Testis (tissue), 2 donors: ENCODE measurements at regions not wholly inside any gene's neighbourhood (a gene's known extent, or its start where the extent isn't known, plus 50 kb on each side); places are given as distances from the start of the nearest gene placed in this dataset.

Experiments
- DNase-seq: peaks from one replicate; pipeline ENCODE4 v3.0.0-alpha.2; 2019
- H3K27ac ChIP-seq, 2 donors: fragments of 200-600 bp; sonication (generic); one replicate each; pipeline ENCODE4 v1.5.1; 2019
- H3K27me3 ChIP-seq: fragments of 200-600 bp; sonication (generic); one replicate; pipeline ENCODE4 v1.5.1; 2019
- H3K36me3 ChIP-seq: fragments of 200-600 bp; sonication (generic); one replicate; pipeline ENCODE4 v1.5.1; 2017; ENCODE audit warnings: low read depth; ENCODE audit errors: missing control alignments
- H3K4me1 ChIP-seq: fragments of 200-600 bp; sonication (generic); one replicate; pipeline ENCODE4 v1.5.1; 2019
- H3K4me3 ChIP-seq, 2 donors: fragments of 200-600 bp; sonication (generic); one replicate each; pipeline ENCODE4 v1.5.1; 2017 to 2019
- H3K9me3 ChIP-seq: fragments of 200-600 bp; sonication (generic); one replicate; pipeline ENCODE4 v1.5.1; 2017
- POLR2A ChIP-seq: fragments of 450-650 bp; IDR thresholded peaks from one replicate; pipeline ENCODE4 v1.6.1; 2017; ENCODE audit warnings: antibody characterized with exemption, mild to moderate bottlenecking, moderate library complexity
- WGBS, 2 donors: methylation state at CpG; one replicate each; pipeline ENCODE4 v1.1.5; 2018; 5-methylcytosine and 5-hydroxymethylcytosine counted together
- intact Hi-C: fragments of 100-400 bp; cut with DNase I; formaldehyde crosslinking; loops from one replicate; pipeline ENCODE4 v1.15.1; 2023; ENCODE audit warnings: low total_unique reads
- TF ChIP-seq, protein P1 (sequence below), 3 experiments: fragments of 450-650 bp in 2 of 3; fragments of 200-600 bp in 1 of 3; sonication (generic) in 1 of 3; IDR thresholded peaks; one replicate each; pipeline ENCODE4 v1.5.1; 2016 to 2019; ENCODE audit warnings: antibody characterized with exemption in 3 of 3, mild to moderate bottlenecking in 2 of 3, moderate library complexity in 1 of 3

DNA sequence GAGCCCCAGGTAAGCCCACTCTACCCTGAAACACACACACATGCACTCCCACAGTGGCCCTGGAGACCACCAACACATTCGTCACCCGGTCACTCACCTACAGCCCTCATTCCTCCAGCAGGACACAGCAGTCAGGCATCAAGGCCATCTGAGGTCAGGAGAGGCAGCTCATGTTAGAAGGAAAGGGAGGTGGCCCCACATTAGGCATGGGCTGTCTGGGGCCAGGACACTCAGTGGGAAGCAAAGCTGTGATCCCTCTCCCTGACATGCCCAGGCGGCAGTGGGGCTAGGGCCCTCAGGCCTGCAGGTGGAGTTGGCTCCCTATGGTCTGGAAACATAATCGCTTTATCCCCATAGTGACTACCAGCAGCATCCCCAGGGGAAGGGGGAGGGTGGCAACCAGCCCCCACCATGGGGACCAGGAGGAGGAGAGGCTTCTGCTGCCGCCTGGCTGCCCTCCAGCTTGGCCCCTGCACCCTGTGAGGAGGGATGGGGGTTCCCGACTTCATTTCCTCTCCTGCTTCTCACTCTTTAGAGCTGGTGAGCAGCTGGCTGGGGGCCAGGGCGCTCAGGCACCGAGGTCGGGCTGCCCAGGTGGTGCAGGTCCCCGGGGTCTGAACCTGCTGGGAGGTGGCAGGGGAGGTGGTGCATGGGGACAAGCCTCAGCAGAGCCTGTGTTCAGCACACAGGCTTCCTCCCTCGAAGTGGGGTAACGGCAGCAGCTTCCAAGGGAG, 76.6 kb upstream of the CST7 start:
- peak overlapping the region in 1 of 2 donors; percentile 44 for H3K27ac ChIP-seq
- no peaks in the 10 kb centered on the region for H3K36me3 ChIP-seq
- no peak for TF ChIP-seq POLR2A
- TF ChIP-seq, protein P1, sequence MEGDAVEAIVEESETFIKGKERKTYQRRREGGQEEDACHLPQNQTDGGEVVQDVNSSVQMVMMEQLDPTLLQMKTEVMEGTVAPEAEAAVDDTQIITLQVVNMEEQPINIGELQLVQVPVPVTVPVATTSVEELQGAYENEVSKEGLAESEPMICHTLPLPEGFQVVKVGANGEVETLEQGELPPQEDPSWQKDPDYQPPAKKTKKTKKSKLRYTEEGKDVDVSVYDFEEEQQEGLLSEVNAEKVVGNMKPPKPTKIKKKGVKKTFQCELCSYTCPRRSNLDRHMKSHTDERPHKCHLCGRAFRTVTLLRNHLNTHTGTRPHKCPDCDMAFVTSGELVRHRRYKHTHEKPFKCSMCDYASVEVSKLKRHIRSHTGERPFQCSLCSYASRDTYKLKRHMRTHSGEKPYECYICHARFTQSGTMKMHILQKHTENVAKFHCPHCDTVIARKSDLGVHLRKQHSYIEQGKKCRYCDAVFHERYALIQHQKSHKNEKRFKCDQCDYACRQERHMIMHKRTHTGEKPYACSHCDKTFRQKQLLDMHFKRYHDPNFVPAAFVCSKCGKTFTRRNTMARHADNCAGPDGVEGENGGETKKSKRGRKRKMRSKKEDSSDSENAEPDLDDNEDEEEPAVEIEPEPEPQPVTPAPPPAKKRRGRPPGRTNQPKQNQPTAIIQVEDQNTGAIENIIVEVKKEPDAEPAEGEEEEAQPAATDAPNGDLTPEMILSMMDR (IDR thresholded peaks at IDR 0.05), result no peak
- intact Hi-C loops, result no loop called here
- no peak overlapping the region for H3K4me3 ChIP-seq
- no peaks in the 10 kb centered on the region for H3K9me3 ChIP-seq
- peaks cover 31% of the 10 kb centered on the region for H3K4me1 ChIP-seq
- WGBS, 2 donors, result 63 to 83% methylated on average over 5 to 12 of the region's 12 CpGs
- peak; percentile 38 for DNase-seq
- H3K27me3 ChIP-seq, result no peaks in the 10 kb centered on the region

DNA sequence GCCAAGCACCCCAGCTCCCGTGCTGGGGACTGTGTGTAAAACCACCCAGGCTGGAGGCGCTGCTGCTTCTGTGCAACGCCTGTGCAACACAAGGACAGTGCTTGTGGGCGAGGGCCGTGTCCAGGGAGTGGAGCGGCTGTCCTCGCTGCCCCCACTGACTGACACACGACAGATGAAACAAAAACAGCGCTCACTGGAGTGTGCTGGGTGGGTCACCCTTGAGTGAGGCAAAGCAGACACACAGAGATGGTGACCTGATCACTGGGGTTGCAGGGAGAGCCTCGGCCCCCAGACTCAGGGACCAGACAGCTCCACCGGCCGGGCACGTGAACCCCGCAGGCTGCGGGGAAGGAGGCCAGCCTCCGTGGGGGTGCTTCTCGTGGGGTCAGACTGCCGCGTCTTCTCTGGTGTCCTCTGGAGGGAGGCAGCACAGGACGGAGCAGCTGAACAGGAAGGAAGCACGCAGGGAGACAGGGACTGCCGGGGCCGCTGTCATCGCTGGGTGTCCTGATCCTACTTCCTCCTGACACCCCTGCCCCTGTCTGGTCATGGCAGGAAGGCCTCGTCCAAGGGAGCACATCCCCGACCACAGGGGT, 75.9 kb upstream of the CST7 start:
- no peaks in the 10 kb centered on the region for H3K27me3 ChIP-seq
- peaks cover 31% of the 10 kb centered on the region for H3K4me1 ChIP-seq
- peak overlapping the region; percentile 24 to 44 for H3K27ac ChIP-seq
- 66 to 68% methylated on average over 19 to 26 of the region's 26 CpGs for WGBS, 2 donors
- TF ChIP-seq POLR2A, result no peak
- TF ChIP-seq, protein P1 (IDR thresholded peaks at IDR 0.05), result no peak
- intact Hi-C loops, result no loop called here
- H3K9me3 ChIP-seq, result no peaks in the 10 kb centered on the region
- no peak for DNase-seq
- H3K36me3 ChIP-seq, result no peaks in the 10 kb centered on the region
- no peak overlapping the region for H3K4me3 ChIP-seq

DNA sequence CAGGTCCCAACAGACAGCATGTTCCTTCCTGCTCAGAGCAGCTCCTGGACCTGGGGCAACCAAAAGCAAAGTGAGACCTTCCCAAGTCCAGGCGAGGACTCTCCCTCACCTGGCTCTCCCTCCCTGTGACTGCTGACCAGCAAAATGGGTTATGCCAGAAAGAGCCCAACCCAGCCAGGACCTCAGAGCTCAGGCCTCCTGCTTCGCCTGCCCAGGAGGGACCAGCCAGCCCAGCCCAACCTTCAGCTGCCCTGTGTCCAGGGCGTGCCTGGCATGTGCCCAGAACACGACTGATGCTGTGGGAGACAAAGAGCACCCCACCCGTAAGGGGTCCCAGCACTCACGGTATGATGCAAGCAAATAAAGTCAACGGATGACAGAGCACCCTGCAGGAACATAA, 74.0 kb upstream of the CST7 start:
- Histone ChIP-seq H3K4me3 (no peak overlapping the region), H3K4me1 (peaks cover 31% of the 10 kb centered on the region), H3K27me3 (no peaks in the 10 kb centered on the region), H3K36me3 (no peaks in the 10 kb centered on the region), H3K27ac (no peak overlapping the region), H3K9me3 (no peaks in the 10 kb centered on the region)
- TF ChIP-seq, protein P1 (IDR thresholded peaks at IDR 0.05), result no peak
- TF ChIP-seq POLR2A, result no peak
- intact Hi-C loops, result no loop called here
- WGBS, 2 donors, result 84 to 90% methylated on average over 2 to 7 of the region's 7 CpGs
- DNase-seq, result no peak

DNA sequence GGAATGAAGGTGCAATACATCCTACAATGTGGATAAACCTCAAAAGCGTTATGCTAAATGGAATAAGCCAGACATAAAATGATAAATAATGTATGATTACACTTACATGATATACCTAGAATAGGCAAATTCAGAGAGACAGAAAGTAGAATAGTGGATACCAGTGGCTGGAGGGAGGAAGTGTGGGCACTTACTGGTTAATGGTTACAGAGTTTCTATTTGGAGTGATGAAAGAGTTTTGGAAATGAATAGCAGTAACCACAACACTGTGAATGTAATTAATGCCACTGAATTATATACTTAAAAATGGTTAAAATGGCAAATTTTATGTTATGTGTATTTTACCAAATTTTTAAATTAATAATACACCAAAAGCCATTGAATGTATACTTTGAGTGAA, 71.4 kb upstream of the CST7 start:
- TF ChIP-seq POLR2A, result no peak
- TF ChIP-seq, protein P1 (IDR thresholded peaks at IDR 0.05), result no peak
- intact Hi-C loops, result no loop called here
- WGBS, 2 donors, result 96 to 98% methylated on average over 1 of the region's 1 CpG

More for the DNA sequence above, 71.4 kb upstream of the CST7 start:
- DNase-seq, result no peak
- Histone ChIP-seq H3K4me3 (no peak overlapping the region), H3K9me3 (no peaks in the 10 kb centered on the region), H3K27ac (no peak overlapping the region), H3K36me3 (no peaks in the 10 kb centered on the region), H3K27me3 (no peaks in the 10 kb centered on the region), H3K4me1 (peaks cover 14% of the 10 kb centered on the region)
